ENCODE measurements at regions not wholly inside any gene's neighbourhood (a gene's known extent, or its start where the extent isn't known, plus 50 kb on each side); places are given as distances from the start of the nearest gene placed in this dataset.

- H3K9me3 ChIP-seq (ENCODE audit: low read depth, low read length, poor library complexity, severe bottlenecking), result peaks cover 4% of the 10 kb centered on the region
- no peaks in the 10 kb centered on the region for H3K4me1 ChIP-seq (ENCODE audit: insufficient read depth, low read length, poor library complexity, severe bottlenecking)
- no peak overlapping the region for H3K4me3 ChIP-seq (ENCODE audit: low read depth, low read length, poor library complexity, severe bottlenecking)
- intact Hi-C loops (cut with micrococcal nuclease; ENCODE audit: unreplicated experiment), result no loop called here
- ChIA-PET CTCF (no interaction called here), POLR2A (ENCODE audit: low non-redundant PET) (no interaction called here)
- BruUV-seq (replicated peaks), result no TSS peak
- DNase-seq (ENCODE audit: low spot score), result no peak
- TF ChIP-seq EZH2 (IDR thresholded peaks at IDR 0.05; ENCODE audit: borderline replicate concordance, low read depth, low read length, poor library complexity, severe bottlenecking), result no peak
- TF ChIP-seq CTCF (conservative IDR thresholded peaks at IDR 0.05; ENCODE audit: low read depth, low read length), result no peak
- H3K27me3 ChIP-seq (replicated peaks; ENCODE audit: insufficient read depth, low read depth, low read length, poor library complexity), result no peaks in the 10 kb centered on the region
- H3K27ac ChIP-seq (ENCODE audit: low read depth, low read length, poor library complexity, severe bottlenecking), result no peak overlapping the region
- no peaks in the 10 kb centered on the region for H3K36me3 ChIP-seq (ENCODE audit: insufficient read depth, low read length, poor library complexity, severe bottlenecking)
These were observed 127.3 kb downstream of the UQCRFS1 start for GRCh38 chr19:29085630-29086029.

- no peaks in the 10 kb centered on the region for H3K36me3 ChIP-seq (ENCODE audit: insufficient read depth, low read length, poor library complexity, severe bottlenecking)
- no peak overlapping the region for H3K27ac ChIP-seq (ENCODE audit: low read depth, low read length, poor library complexity, severe bottlenecking)
- no TSS peak for BruUV-seq (replicated peaks)
- H3K4me1 ChIP-seq (ENCODE audit: insufficient read depth, low read length, poor library complexity, severe bottlenecking), result no peaks in the 10 kb centered on the region
- no peaks in the 10 kb centered on the region for H3K27me3 ChIP-seq (replicated peaks; ENCODE audit: insufficient read depth, low read depth, low read length, poor library complexity)
- CTCF ChIA-PET, result no interaction called here
- peaks cover 4% of the 10 kb centered on the region for H3K9me3 ChIP-seq (ENCODE audit: low read depth, low read length, poor library complexity, severe bottlenecking)
- intact Hi-C loops (cut with micrococcal nuclease; ENCODE audit: unreplicated experiment), result no loop called here
- POLR2A ChIA-PET (ENCODE audit: low non-redundant PET), result no interaction called here
- H3K4me3 ChIP-seq (ENCODE audit: low read depth, low read length, poor library complexity, severe bottlenecking), result no peak overlapping the region
- TF ChIP-seq CTCF (conservative IDR thresholded peaks at IDR 0.05; ENCODE audit: low read depth, low read length) (no peak), EZH2 (IDR thresholded peaks at IDR 0.05; ENCODE audit: borderline replicate concordance, low read depth, low read length, poor library complexity, severe bottlenecking) (no peak)
- DNase-seq (ENCODE audit: low spot score), result no peak
These were observed 127.7 kb downstream of the UQCRFS1 start for GRCh38 chr19:29085206-29085605.

- ChIA-PET CTCF (no interaction called here), POLR2A (ENCODE audit: low non-redundant PET) (no interaction called here)
- TF ChIP-seq EZH2 (IDR thresholded peaks at IDR 0.05; ENCODE audit: borderline replicate concordance, low read depth, low read length, poor library complexity, severe bottlenecking) (no peak), CTCF (conservative IDR thresholded peaks at IDR 0.05; ENCODE audit: low read depth, low read length) (peak; percentile 21; the same call in 1 of the 2 replicates)
- no peak overlapping the region for H3K4me3 ChIP-seq (ENCODE audit: low read depth, low read length, poor library complexity, severe bottlenecking)
- no peaks in the 10 kb centered on the region for H3K27me3 ChIP-seq (replicated peaks; ENCODE audit: insufficient read depth, low read depth, low read length, poor library complexity)
- DNase-seq (ENCODE audit: low spot score), result no peak
- no peaks in the 10 kb centered on the region for H3K36me3 ChIP-seq (ENCODE audit: insufficient read depth, low read length, poor library complexity, severe bottlenecking)
- no peaks in the 10 kb centered on the region for H3K4me1 ChIP-seq (ENCODE audit: insufficient read depth, low read length, poor library complexity, severe bottlenecking)
- intact Hi-C loops (cut with micrococcal nuclease; ENCODE audit: unreplicated experiment), result no loop called here
- no TSS peak for BruUV-seq (replicated peaks)
- no peak overlapping the region for H3K27ac ChIP-seq (ENCODE audit: low read depth, low read length, poor library complexity, severe bottlenecking)
- peaks cover 4% of the 10 kb centered on the region for H3K9me3 ChIP-seq (ENCODE audit: low read depth, low read length, poor library complexity, severe bottlenecking)
These were observed 128.7 kb downstream of the UQCRFS1 start for GRCh38 chr19:29084266-29084665.
